ENCODE measurements at regions not wholly inside any gene's neighbourhood (a gene's known extent, or its start where the extent isn't known, plus 50 kb on each side); places are given as distances from the start of the nearest gene placed in this dataset.

- TF ChIP-seq CTCF (optimal IDR thresholded peaks at IDR 0.05 in 1 of 3, IDR thresholded peaks at IDR 0.05 in 1 of 3, conservative IDR thresholded peaks at IDR 0.05 in 1 of 3; ENCODE audit: extremely low read depth in 1 of 3, insufficient read depth in 2 of 3, low read length in 3 of 3) (no peak), EZH2 (IDR thresholded peaks at IDR 0.05; ENCODE audit: low read length) (no peak)
These were observed 269.2 kb upstream of the TNC start for GRCh38 chr9:115386963-115387770.
